HG03095 (cell line): ENCODE measurements at regions not wholly inside any gene's neighbourhood (a gene's known extent, or its start where the extent isn't known, plus 50 kb on each side); places are given as distances from the start of the nearest gene placed in this dataset.

Source experiments
- ATAC-seq: cut with Tn5 transposase; IDR thresholded peaks from one replicate; pipeline ENCODE4 v1.9.1; 2021; ENCODE audit warnings: moderate library complexity; ENCODE audit not compliant: unreplicated experiment

DNA sequence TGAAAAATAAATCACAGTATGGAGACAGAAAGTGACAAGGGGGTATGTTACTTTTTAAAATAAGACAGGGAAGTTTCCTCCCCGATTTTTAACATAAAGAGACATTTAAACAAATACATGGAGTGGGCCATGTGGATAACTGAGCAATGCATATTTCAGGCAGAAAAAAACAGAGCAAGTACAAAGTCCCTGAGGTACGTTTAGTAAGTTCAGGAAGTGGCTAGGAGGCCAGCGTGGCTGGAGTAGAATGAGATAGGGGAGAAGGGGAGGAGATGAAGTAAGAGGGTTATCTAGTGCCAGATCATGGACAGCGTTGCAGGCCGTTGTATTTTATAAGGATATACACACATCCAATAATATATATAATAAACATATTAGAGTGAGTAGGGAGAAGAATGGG, 84.2 kb upstream of the ELL2 start:
- no peak for ATAC-seq

GRCh38 chr5:96043446-96043845, 81.8 kb upstream of the ELL2 start:
- ATAC-seq, result no peak

DNA sequence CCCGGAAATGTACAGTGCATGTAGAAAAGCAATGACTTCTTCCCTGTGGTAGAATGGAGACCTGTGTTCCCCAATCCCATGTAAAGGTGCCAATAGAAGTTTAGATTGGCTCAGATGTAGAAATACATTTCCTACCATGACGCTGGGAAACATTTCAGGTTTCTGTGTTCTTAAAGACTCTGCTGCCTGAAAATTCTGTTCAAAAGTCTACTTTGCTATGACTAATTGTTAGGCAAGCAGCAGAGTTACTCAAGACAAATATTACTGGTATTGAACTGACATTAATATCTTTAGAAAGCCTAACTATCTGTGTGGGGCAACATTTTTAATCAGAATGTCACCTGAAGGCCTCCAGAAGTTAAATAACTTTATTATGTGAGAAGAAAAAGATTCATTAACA, 75.5 kb upstream of the ELL2 start:
- ATAC-seq, result no peak

DNA sequence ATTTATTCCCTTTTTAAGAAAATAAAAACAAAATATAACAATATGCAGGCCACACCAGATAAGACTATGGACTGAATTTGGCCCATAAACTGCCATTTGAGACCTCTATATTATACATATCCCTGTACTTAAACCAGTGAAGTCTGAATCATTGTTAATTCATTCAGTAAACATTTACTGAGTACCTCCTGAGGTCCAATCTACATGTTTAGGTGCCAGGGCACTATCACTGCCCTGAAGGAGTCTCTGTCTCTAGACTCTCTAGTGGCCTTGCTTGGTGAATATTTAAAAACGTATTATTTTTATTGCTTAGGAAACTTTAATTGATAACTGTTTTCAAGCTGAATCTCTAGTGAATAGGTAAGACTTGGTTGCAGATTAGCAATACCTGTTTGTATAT, 74.7 kb upstream of the ELL2 start:
- ATAC-seq, result no peak

- no peak for ATAC-seq
Measured at GRCh38 chr5:96035796-96036195, 74.1 kb upstream of the ELL2 start.

GRCh38 chr5:96033116-96033515, 71.5 kb upstream of the ELL2 start:
- no peak for ATAC-seq

- no peak for ATAC-seq
Measured at GRCh38 chr5:96031811-96032261, 70.2 kb upstream of the ELL2 start.

DNA sequence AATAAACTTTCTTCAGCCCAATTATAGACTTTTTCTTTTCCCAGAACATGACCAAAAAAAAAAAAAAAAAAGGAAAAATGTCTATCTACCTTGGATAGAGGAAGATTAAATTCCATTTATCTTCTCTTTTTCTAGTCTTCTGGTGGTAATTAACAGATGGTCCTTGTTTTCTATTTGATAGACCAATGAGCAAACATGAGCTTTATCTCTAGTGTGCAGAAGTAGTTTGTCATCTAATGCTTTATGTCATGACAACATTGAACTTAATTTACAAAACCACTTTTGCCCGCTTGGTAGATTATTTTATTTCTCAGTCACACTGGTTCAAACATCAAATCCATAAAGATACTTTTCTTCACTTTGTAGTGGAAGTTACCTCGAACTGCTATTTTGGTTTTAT, 69.5 kb upstream of the ELL2 start:
- ATAC-seq, result no peak

DNA sequence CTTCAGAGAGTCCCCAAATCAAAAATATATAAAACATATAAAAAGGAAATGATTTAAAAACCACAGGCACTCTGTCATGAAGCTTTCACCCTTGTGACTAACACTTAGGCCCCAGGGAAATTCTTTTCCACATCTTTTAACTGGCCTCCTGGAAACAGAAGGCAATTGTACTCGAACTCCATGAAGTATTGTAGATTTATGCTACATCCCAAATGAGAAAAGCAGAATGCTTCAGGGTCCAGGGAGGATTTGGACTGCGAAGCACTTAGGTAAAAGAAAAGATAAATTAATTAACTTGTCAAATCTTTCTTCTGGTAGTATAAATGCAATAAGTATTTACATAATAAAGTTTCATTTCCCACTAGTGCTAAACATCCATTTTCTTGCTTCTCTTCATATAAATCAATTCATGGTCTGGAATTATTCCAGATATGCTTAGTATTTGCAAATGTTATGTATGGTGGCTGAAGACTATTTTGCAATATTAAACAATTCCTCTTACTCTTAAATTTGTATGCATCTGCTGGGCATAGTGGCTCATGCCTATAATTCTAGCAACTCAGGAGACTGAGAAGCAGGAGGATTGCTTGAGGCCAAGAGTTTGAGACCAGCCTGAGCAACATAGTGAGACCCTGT, 64.9 kb upstream of the ELL2 start:
- ATAC-seq, result no peak

- no peak for ATAC-seq
Measured at GRCh38 chr5:96024683-96025475, 63.2 kb upstream of the ELL2 start.

DNA sequence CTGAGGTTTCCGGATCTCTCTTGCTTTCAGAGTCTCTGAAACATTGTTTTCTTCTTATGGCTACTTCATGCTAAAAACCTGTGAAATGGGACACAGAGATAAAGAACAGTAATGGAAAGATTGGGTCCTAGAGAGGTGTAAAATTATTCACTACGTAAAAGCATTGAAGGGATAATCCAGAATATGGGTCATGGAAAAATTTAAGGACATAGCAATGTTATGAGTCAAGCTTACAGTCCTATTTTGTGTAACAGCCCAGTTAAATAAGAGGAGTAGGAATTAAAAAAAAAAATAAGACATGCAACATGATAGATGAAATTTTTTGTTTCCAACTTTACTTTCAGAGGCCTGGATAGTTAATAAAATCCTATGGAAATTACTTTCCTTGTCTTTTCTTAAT, 61.9 kb upstream of the ELL2 start:
- ATAC-seq, result no peak

DNA sequence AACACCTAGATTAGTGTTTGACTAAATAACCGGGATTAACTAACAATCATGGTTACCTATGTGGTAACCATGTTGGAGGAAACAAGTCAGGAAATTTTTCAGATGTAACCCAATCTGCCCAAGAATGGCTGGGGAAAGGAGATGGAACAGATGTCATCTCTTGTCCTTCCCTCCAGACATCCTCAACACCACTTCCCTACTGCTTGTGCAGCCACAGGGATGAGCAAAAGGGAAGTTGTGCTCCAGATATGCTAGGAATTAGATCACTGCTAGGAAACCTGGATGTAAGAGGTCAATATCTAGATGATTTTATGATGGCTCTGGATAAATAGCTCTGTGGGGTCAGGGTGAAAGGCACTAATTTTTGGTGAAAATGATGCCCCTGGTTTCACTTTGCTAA, 61.3 kb upstream of the ELL2 start:
- ATAC-seq, result no peak

DNA sequence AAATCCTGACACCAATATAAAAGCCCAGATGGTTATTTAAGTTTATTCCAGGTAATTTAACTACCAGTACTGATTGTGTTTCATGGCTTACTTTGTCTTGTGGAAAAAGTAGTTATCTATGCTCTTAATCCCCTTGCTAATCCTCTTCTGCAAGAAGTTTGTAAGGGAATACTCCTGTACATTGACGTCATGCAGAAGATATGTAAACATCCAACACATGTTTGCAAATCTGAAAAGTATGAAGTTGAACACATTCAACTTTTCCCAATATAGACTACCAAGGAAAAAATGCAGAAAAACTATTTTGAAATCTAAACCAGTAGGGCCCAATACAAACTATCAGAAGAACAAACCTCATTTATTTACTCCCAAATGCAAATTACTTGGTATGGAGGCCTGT, 56.3 kb upstream of the ELL2 start:
- no peak for ATAC-seq

DNA sequence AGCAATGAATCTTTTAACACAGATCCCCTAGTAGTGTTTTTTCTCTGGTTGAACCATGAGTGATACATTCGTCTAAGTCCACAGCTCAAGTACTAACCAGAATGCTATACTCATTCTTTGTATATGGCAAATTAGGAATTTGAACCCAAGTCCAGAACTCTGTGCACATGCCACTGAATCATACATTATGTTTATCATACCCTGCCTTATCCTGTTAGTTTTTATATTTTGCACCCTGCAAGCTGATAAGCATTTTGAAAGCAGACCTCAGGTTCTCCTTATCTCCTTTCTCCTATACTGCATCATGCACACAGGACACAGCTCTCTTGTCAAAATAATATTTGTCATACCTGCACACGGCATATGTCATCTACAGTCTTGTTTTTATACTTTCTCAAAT, 54.6 kb upstream of the ELL2 start:
- no peak for ATAC-seq

GRCh38 chr5:96015709-96016108, 54.1 kb upstream of the ELL2 start:
- ATAC-seq, result no peak

DNA sequence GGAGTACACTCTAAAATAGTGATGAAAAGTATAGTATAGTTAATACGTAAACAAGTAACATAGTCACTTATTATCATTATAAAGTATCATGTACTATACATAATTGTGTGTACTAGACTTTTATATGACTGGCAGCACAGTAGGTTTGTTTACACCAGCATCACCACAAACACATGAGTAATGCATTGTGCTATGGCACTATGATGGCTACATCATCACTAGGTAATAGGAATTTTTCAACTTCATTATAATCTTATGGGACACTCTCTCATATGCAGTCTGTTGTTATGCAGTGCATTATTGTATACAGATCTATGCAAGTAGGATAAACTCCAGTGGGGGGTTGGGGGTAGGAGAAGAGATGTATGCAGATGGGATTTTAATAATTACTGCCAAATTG, 52.7 kb upstream of the ELL2 start:
- ATAC-seq, result no peak

- ATAC-seq, result no peak
Measured at GRCh38 chr5:96013254-96013653, 51.6 kb upstream of the ELL2 start.

GRCh38 chr5:96012399-96012798, 50.7 kb upstream of the ELL2 start:
- ATAC-seq, result no peak
